ENCODE measurements at regions not wholly inside any gene's neighbourhood (a gene's known extent, or its start where the extent isn't known, plus 50 kb on each side); places are given as distances from the start of the nearest gene placed in this dataset.

DNA sequence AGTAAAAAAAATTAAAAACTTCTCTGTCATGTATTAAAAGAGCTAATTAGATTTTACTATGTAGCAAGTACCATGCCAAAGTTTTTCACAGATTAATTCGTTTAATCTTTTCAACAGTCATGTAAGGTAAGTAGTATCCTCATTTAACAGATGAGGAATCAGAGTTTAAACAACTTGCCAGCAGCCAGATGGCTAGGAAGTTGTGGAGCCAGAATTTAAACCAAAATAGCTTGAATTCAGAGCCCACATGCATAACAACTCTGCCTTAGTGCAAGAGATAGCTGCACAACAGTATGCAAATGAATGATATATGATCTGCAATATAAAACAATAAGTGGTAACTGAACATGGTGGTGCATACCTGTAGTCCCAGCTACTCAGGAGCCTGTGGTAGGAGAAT, 75.3 kb downstream of the NAP1L3 start:
- no peaks in the 10 kb centered on the region for H3K27me3 ChIP-seq (ENCODE audit: control insufficient read depth in 2 of 2, insufficient read depth in 2 of 2, low read length in 2 of 2)
- POLR2A ChIA-PET = no interaction called here
- no peak overlapping the region for H2AFZ ChIP-seq (ENCODE audit: low read depth, low read length)
- in situ Hi-C loops (cut with MboI) = no loop called here
- no peak overlapping the region for H3K27ac ChIP-seq (ENCODE audit: extremely low read depth, low read depth, low read length)
- FAIRE-seq (no peak), ATAC-seq (no peak), DNase-seq (ENCODE audit: extremely low read depth in 1 of 4, low spot score in 3 of 4) (no peak)
- no peak overlapping the region for H3K4me2 ChIP-seq (ENCODE audit: insufficient read depth, low read length)
- WGBS (ENCODE audit: insufficient coverage, low coverage, missing lambda C conversion rate) = 0% methylated on average over 1 of the region's 1 CpG
- H3K9me1 ChIP-seq (ENCODE audit: control insufficient read depth, insufficient read depth, low read length) = no peaks in the 10 kb centered on the region
- no peaks in the 10 kb centered on the region for H3K79me2 ChIP-seq (ENCODE audit: control insufficient read depth, insufficient read depth, low read length)
- no peaks in the 10 kb centered on the region for H3K9me3 ChIP-seq (replicated peaks; ENCODE audit: control insufficient read depth, insufficient read depth, low read depth, low read length)
- intact Hi-C loops (cut with micrococcal nuclease) = no loop called here
- no peaks in the 10 kb centered on the region for H4K20me1 ChIP-seq (replicated peaks; ENCODE audit: control insufficient read depth, insufficient read depth, low read length)
- CTCF ChIA-PET (ENCODE audit: low intra/inter-chr PET ratio) = no interaction called here
- H3K9ac ChIP-seq (ENCODE audit: insufficient read depth in 1 of 2, low read depth in 2 of 2, low read length in 2 of 2) = no peak overlapping the region
- no peaks in the 10 kb centered on the region for H3K4me1 ChIP-seq (replicated peaks in 1 of 2; ENCODE audit: control insufficient read depth in 2 of 2, insufficient read depth in 2 of 2, low read length in 2 of 2)
- TF ChIP-seq, protein P1, sequence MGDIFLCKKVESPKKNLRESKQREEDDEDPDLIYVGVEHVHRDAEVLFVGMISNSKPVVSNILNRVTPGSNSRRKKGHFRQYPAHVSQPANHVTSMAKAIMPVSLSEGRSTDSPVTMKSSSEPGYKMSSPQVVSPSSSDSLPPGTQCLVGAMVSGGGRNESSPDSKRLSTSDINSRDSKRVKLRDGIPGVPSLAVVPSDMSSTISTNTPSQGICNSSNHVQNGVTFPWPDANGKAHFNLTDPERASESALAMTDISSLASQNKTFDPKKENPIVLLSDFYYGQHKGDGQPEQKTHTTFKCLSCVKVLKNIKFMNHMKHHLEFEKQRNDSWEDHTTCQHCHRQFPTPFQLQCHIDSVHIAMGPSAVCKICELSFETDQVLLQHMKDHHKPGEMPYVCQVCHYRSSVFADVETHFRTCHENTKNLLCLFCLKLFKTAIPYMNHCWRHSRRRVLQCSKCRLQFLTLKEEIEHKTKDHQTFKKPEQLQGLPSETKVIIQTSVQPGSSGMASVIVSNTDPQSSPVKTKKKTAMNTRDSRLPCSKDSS (IDR thresholded peaks at IDR 0.05; ENCODE audit: low read depth, partially characterized antibody) = no peak
- no peak for TF ChIP-seq SNIP1 (IDR thresholded peaks at IDR 0.05; ENCODE audit: low read depth)
- TF ChIP-seq GTF2F1 (IDR thresholded peaks at IDR 0.05; ENCODE audit: low read depth, low read length) = no peak
- TF ChIP-seq BMI1 (IDR thresholded peaks at IDR 0.05; ENCODE audit: low read length) = no peak
- no peak for TF ChIP-seq ZNF77 (CRISPR knock-in tag; IDR thresholded peaks at IDR 0.05)
- TF ChIP-seq KLF13 (tag; IDR thresholded peaks at IDR 0.05; ENCODE audit: borderline replicate concordance, low read depth) = no peak
- no peak for TF ChIP-seq MCM5 (IDR thresholded peaks at IDR 0.05; ENCODE audit: low read depth)
- TF ChIP-seq U2AF2 (optimal IDR thresholded peaks at IDR 0.05; ENCODE audit: low read depth, low read length) = no peak
- TF ChIP-seq MYC (IDR thresholded peaks at IDR 0.05; ENCODE audit: low read depth, low read length) = no peak
- no peak for TF ChIP-seq MYC (CRISPR knock-in tag; IDR thresholded peaks at IDR 0.05; ENCODE audit: borderline replicate concordance, low read depth)
- no peak for TF ChIP-seq PRMT5 (CRISPR knock-in tag; IDR thresholded peaks at IDR 0.05)
- no peak for TF ChIP-seq KLF1 (tag; IDR thresholded peaks at IDR 0.05)
- no peak for TF ChIP-seq ZNF239 (CRISPR knock-in tag; IDR thresholded peaks at IDR 0.05)
- no peak for TF ChIP-seq RBBP5 (IDR thresholded peaks at IDR 0.05; ENCODE audit: borderline replicate concordance, insufficient read depth, low read length, poor library complexity, severe bottlenecking)
- TF ChIP-seq ZNF778 (CRISPR knock-in tag; IDR thresholded peaks at IDR 0.05) = no peak
- TF ChIP-seq ZNF586 (CRISPR knock-in tag; conservative IDR thresholded peaks at IDR 0.05) = no peak
- no peak for TF ChIP-seq ZNF431 (CRISPR knock-in tag; IDR thresholded peaks at IDR 0.05)
- H3K36me3 ChIP-seq (ENCODE audit: control insufficient read depth, insufficient read depth, low read length) = no peaks in the 10 kb centered on the region
- no peak overlapping the region for H3K4me3 ChIP-seq
- BruUV-seq (replicated peaks) = no TSS peak
